Neural progenitor cell (in vitro differentiated cells): ENCODE measurements at regions not wholly inside any gene's neighbourhood (a gene's known extent, or its start where the extent isn't known, plus 50 kb on each side); places are given as distances from the start of the nearest gene placed in this dataset.

Source experiments
- DNase-seq: peaks from one replicate; pipeline ENCODE4 v3.0.0-alpha.2; 2016; ENCODE audit warnings: low spot score
- H2AFZ ChIP-seq: fragments of 200-600 bp; sonication (generic); replicated peaks from 2 replicates; pipeline ENCODE4 v1.6.1; 2016; ENCODE audit warnings: antibody characterized with exemption
- H3F3A ChIP-seq: fragments of 200-600 bp; sonication (generic); 2 replicates; pipeline ENCODE4 v1.6.1; 2016; ENCODE audit warnings: antibody characterized with exemption, low read depth
- H3K27ac ChIP-seq: fragments of 200-600 bp; sonication (generic); 2 replicates; pipeline ENCODE4 v1.5.1; 2016; ENCODE audit warnings: mild to moderate bottlenecking
- H3K27me3 ChIP-seq: fragments of 200-600 bp; sonication (generic); 2 replicates; pipeline ENCODE4 v1.6.1; 2016; ENCODE audit warnings: mild to moderate bottlenecking, moderate library complexity
- H3K36me3 ChIP-seq: fragments of 200-600 bp; sonication (generic); 2 replicates; pipeline ENCODE4 v1.5.1; 2016
- H3K4me1 ChIP-seq: fragments of 200-600 bp; sonication (generic); 2 replicates; pipeline ENCODE4 v1.6.1; 2016; ENCODE audit warnings: mixed run types
- H3K4me2 ChIP-seq: fragments of 200-600 bp; sonication (generic); 2 replicates; pipeline ENCODE4 v1.6.1; 2016
- H3K4me3 ChIP-seq: fragments of 200-600 bp; sonication (generic); 2 replicates; pipeline ENCODE4 v1.5.1; 2016
- H3K79me2 ChIP-seq: fragments of 200-600 bp; sonication (generic); 2 replicates; pipeline ENCODE4 v1.6.1; 2016; ENCODE audit warnings: low read depth
- H3K9ac ChIP-seq: fragments of 200-600 bp; sonication (generic); 2 replicates; pipeline ENCODE4 v1.6.1; 2016
- H3K9me3 ChIP-seq: fragments of 200-600 bp; sonication (generic); 2 replicates; pipeline ENCODE4 v1.5.1; 2016; ENCODE audit warnings: low read depth
- H4K20me1 ChIP-seq: fragments of 200-600 bp; sonication (generic); 2 replicates; pipeline ENCODE4 v1.6.1; 2016; ENCODE audit warnings: low read depth
- H3K27ac Mint-ChIP-seq: 3 replicates; pipeline ENCODE4 v1.8.0; 2021; ENCODE audit warnings: mixed read lengths
- H3K27me3 Mint-ChIP-seq: 2 replicates; pipeline ENCODE4 v1.8.0; 2022; ENCODE audit warnings: low read depth, mild to moderate bottlenecking, inconsistent platforms, moderate library complexity, mixed read lengths; ENCODE audit not compliant: insufficient read depth
- H3K36me3 Mint-ChIP-seq: 3 replicates; pipeline ENCODE4 v1.8.0; 2021; ENCODE audit warnings: mixed read lengths
- H3K4me1 Mint-ChIP-seq: 3 replicates; pipeline ENCODE4 v1.8.0; 2021; ENCODE audit warnings: mixed read lengths
- H3K4me3 Mint-ChIP-seq: 3 replicates; pipeline ENCODE4 v1.8.0; 2021; ENCODE audit warnings: mild to moderate bottlenecking, moderate library complexity, mixed read lengths
- H3K9me3 Mint-ChIP-seq: 3 replicates; pipeline ENCODE4 v1.8.0; 2020; ENCODE audit warnings: mixed read lengths
- EZH2 ChIP-seq: fragments of 200-600 bp; sonication (generic); IDR thresholded peaks from 2 replicates; pipeline ENCODE4 v1.6.1; 2017; ENCODE audit warnings: antibody characterized with exemption, mild to moderate bottlenecking, moderate library complexity
- EZH2phosphoT487 ChIP-seq: fragments of 200-600 bp; sonication (generic); IDR thresholded peaks from 2 replicates; pipeline ENCODE4 v1.6.1; 2017; ENCODE audit warnings: antibody characterized with exemption
- TF ChIP-seq, protein P1 (sequence below): fragments of 200-600 bp; sonication (generic); IDR thresholded peaks from 2 replicates; pipeline ENCODE4 v1.5.1; 2017; ENCODE audit warnings: antibody characterized with exemption, mild to moderate bottlenecking

DNA sequence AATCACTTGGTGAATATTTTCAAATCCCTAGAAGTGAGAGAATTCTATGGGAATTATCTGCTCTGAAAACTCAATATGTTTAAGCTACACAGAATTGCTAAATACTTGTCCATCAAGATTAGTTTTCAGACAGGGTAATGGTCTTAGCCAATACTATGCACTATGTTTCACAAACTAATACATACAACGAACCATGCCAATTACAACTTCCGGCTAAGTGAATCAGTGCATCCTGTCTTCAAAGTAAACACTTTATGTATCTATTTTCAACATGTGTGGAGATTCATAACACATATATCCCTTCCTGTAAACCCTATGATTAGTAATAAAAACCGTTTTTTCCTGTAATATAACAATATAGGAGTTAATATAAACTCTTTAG, 181.5 kb downstream of the POSTN start:
- Mint-ChIP-seq H3K27me3 (no peaks in the 10 kb centered on the region), H3K4me3 (no peak overlapping the region), H3K9me3 (no peaks in the 10 kb centered on the region), H3K27ac (no peak overlapping the region), H3K4me1 (no peaks in the 10 kb centered on the region), H3K36me3 (no peaks in the 10 kb centered on the region)
- no peaks in the 10 kb centered on the region for H3K79me2 ChIP-seq
- no peaks in the 10 kb centered on the region for H4K20me1 ChIP-seq
- TF ChIP-seq EZH2phosphoT487: no peak
- no peak for TF ChIP-seq EZH2
- TF ChIP-seq, protein P1, sequence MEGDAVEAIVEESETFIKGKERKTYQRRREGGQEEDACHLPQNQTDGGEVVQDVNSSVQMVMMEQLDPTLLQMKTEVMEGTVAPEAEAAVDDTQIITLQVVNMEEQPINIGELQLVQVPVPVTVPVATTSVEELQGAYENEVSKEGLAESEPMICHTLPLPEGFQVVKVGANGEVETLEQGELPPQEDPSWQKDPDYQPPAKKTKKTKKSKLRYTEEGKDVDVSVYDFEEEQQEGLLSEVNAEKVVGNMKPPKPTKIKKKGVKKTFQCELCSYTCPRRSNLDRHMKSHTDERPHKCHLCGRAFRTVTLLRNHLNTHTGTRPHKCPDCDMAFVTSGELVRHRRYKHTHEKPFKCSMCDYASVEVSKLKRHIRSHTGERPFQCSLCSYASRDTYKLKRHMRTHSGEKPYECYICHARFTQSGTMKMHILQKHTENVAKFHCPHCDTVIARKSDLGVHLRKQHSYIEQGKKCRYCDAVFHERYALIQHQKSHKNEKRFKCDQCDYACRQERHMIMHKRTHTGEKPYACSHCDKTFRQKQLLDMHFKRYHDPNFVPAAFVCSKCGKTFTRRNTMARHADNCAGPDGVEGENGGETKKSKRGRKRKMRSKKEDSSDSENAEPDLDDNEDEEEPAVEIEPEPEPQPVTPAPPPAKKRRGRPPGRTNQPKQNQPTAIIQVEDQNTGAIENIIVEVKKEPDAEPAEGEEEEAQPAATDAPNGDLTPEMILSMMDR: no peak
- H3K9me3 ChIP-seq: no peaks in the 10 kb centered on the region
- H3K4me3 ChIP-seq: no peak overlapping the region
- H3F3A ChIP-seq: no peaks in the 10 kb centered on the region
- no peak for DNase-seq
- no peak overlapping the region for H3K9ac ChIP-seq
- no peak overlapping the region for H2AFZ ChIP-seq
- H3K27ac ChIP-seq: no peak overlapping the region
- no peaks in the 10 kb centered on the region for H3K4me1 ChIP-seq
- no peaks in the 10 kb centered on the region for H3K36me3 ChIP-seq
- no peak overlapping the region for H3K4me2 ChIP-seq
- H3K27me3 ChIP-seq: no peaks in the 10 kb centered on the region

DNA sequence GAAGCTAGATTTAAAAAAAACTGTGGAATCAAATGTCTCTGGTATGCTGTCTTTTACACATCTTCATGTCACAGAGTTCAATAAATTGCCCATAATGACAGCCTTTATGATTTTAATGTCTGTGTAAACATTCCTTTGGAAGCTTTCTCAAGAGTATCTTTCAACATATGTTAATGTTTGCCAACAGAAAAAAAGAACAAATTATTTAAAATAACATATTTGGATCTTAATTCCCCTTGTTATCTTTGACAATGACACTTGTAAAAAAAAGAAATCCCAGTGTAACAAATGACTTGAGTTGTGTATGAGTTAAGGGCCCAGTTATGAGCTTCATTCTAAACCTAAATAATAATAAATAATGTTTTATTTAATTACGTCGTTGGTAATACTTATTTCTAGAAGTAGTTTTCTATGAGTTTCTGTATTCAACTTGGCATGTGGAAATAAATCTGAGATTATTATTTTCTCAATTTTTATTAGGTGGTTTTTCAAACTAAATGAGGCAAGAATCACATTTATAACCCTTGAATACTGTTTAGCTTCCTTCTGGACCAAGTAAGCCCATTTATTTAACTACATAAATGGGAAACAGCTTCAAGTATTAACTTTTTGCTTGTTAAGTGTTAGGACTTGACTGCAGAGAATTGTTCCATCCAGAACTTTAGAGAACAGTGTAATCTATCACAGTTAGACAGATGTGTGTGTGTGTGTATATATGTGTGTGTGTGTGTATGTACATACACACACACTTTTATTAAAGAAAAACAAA, 182.1 kb downstream of the POSTN start:
- no peaks in the 10 kb centered on the region for H3F3A ChIP-seq
- no peaks in the 10 kb centered on the region for H3K27me3 Mint-ChIP-seq
- H3K36me3 Mint-ChIP-seq: no peaks in the 10 kb centered on the region
- no peaks in the 10 kb centered on the region for H3K4me1 Mint-ChIP-seq
- no peaks in the 10 kb centered on the region for H3K79me2 ChIP-seq
- no peaks in the 10 kb centered on the region for H4K20me1 ChIP-seq
- no peak overlapping the region for H3K4me3 ChIP-seq
- TF ChIP-seq, protein P1: no peak
- TF ChIP-seq EZH2phosphoT487 (no peak), EZH2 (no peak)
- H3K9me3 Mint-ChIP-seq: no peaks in the 10 kb centered on the region
- no peak overlapping the region for H3K4me3 Mint-ChIP-seq
- no peaks in the 10 kb centered on the region for H3K9me3 ChIP-seq
- no peak overlapping the region for H3K27ac ChIP-seq
- no peak overlapping the region for H3K9ac ChIP-seq
- no peak overlapping the region for H2AFZ ChIP-seq
- H3K4me2 ChIP-seq: no peak overlapping the region
- no peaks in the 10 kb centered on the region for H3K4me1 ChIP-seq
- no peaks in the 10 kb centered on the region for H3K36me3 ChIP-seq
- DNase-seq: no peak
- no peak overlapping the region for H3K27ac Mint-ChIP-seq
- H3K27me3 ChIP-seq: no peaks in the 10 kb centered on the region

DNA sequence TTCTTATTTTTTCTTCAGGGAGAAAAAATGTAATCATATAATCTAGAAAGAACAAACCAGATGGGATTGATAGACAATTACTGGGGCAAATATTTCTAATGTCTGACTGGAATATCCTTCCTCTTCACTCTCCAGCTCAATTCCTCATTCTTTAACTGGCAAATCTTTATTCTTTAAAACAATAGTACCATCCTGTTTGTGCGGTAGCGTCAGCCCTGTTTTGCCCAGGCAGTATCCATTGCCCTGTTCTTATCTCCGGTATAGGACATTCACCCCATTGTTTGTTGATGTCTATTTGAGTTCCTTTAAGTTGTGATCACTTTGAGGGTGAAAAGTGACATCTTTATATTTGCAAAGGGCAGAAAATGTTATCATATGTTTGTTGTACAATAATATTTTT, 185.4 kb downstream of the POSTN start:
- no peak for DNase-seq
- no peaks in the 10 kb centered on the region for H3K27me3 ChIP-seq
- no peak overlapping the region for H3K27ac ChIP-seq
- no peaks in the 10 kb centered on the region for H3K4me1 Mint-ChIP-seq
- no peak overlapping the region for H3K4me2 ChIP-seq
- no peak overlapping the region for H3K9ac ChIP-seq
- H3K79me2 ChIP-seq: no peaks in the 10 kb centered on the region
- H3K9me3 ChIP-seq: no peaks in the 10 kb centered on the region
- TF ChIP-seq, protein P1: no peak
- TF ChIP-seq EZH2phosphoT487 (no peak), EZH2 (no peak)
- H3K36me3 Mint-ChIP-seq: no peaks in the 10 kb centered on the region
- H2AFZ ChIP-seq: no peak overlapping the region
- H4K20me1 ChIP-seq: no peaks in the 10 kb centered on the region
- H3F3A ChIP-seq: no peaks in the 10 kb centered on the region
- H3K36me3 ChIP-seq: no peaks in the 10 kb centered on the region
- H3K27me3 Mint-ChIP-seq: no peaks in the 10 kb centered on the region
- no peak overlapping the region for H3K27ac Mint-ChIP-seq
- H3K9me3 Mint-ChIP-seq: no peaks in the 10 kb centered on the region
- no peak overlapping the region for H3K4me3 Mint-ChIP-seq
- no peak overlapping the region for H3K4me3 ChIP-seq
- H3K4me1 ChIP-seq: no peaks in the 10 kb centered on the region
